ENCODE measurements at regions not wholly inside any gene's neighbourhood (a gene's known extent, or its start where the extent isn't known, plus 50 kb on each side); places are given as distances from the start of the nearest gene placed in this dataset.

GRCh38 chr4:125135652-125136051 lies 179.1 kb upstream of the FAT4 start:
- DNase-seq = no peak

GRCh38 chr4:125132729-125133128 lies 182.0 kb upstream of the FAT4 start:
- no peak for DNase-seq

- DNase-seq = no peak
These were observed 182.7 kb upstream of the FAT4 start for GRCh38 chr4:125131891-125132680.

- DNase-seq = no peak
These were observed 189.5 kb upstream of the FAT4 start for GRCh38 chr4:125125276-125125675.

- DNase-seq = no peak
These were observed 191.1 kb upstream of the FAT4 start for GRCh38 chr4:125123570-125124109.

- no peak for DNase-seq
These were observed 193.2 kb upstream of the FAT4 start for GRCh38 chr4:125121581-125121980.

- no peak for DNase-seq
These were observed 198.3 kb upstream of the FAT4 start for GRCh38 chr4:125116431-125116830.

GRCh38 chr4:125115941-125116340 lies 198.8 kb upstream of the FAT4 start:
- no peak for DNase-seq

- DNase-seq = no peak
These were observed 199.3 kb upstream of the FAT4 start for GRCh38 chr4:125115476-125115875.

GRCh38 chr4:125112536-125112935 lies 202.2 kb upstream of the FAT4 start:
- DNase-seq = no peak

- no peak for DNase-seq
These were observed 203.4 kb upstream of the FAT4 start for GRCh38 chr4:125111323-125111722.

GRCh38 chr4:125105561-125105960 lies 209.2 kb upstream of the FAT4 start:
- DNase-seq = no peak

GRCh38 chr4:125104616-125105015 lies 210.1 kb upstream of the FAT4 start:
- no peak for DNase-seq

GRCh38 chr4:125101719-125102118 lies 213.0 kb upstream of the FAT4 start:
- no peak for DNase-seq

GRCh38 chr4:125097729-125098128 lies 217.0 kb upstream of the FAT4 start:
- DNase-seq = no peak

GRCh38 chr4:125096662-125097061 lies 218.1 kb upstream of the FAT4 start:
- DNase-seq = no peak

- no peak for DNase-seq
These were observed 223.2 kb upstream of the FAT4 start for GRCh38 chr4:125091541-125091940.

GRCh38 chr4:125091101-125091500 lies 223.7 kb upstream of the FAT4 start:
- DNase-seq = no peak

GRCh38 chr4:125084608-125085007 lies 230.1 kb upstream of the FAT4 start:
- DNase-seq = no peak

- DNase-seq = no peak
These were observed 231.9 kb upstream of the FAT4 start for GRCh38 chr4:125082729-125083417.

- no peak for DNase-seq
These were observed 242.5 kb upstream of the FAT4 start for GRCh38 chr4:125072269-125072668.

GRCh38 chr4:125070861-125071260 lies 243.9 kb upstream of the FAT4 start:
- no peak for DNase-seq

GRCh38 chr4:125062115-125063050 lies 252.4 kb upstream of the FAT4 start:
- no peak for DNase-seq

Measured in MV-4-11 (cell line).